Loucy (cell line): ENCODE measurements at regions not wholly inside any gene's neighbourhood (a gene's known extent, or its start where the extent isn't known, plus 50 kb on each side); places are given as distances from the start of the nearest gene placed in this dataset.
"Not testable (repeated sequence)": the region's sequence is repeated elsewhere in the genome, so short reads cannot be mapped to it uniquely, and the experiment has no call there.

Source experiments
- CTCF ChIP-seq: fragments of 200-600 bp; sonication (generic); conservative IDR thresholded peaks from 2 replicates; pipeline ENCODE4 v1.5.1; 2014; ENCODE audit warnings: mild to moderate bottlenecking, antibody characterized with exemption, low read length
- EZH2phosphoT487 ChIP-seq: fragments of 200-600 bp; IDR thresholded peaks from 2 replicates; pipeline ENCODE4 v1.6.1; 2018; ENCODE audit warnings: antibody characterized with exemption, mild to moderate bottlenecking, moderate library complexity, borderline replicate concordance

DNA sequence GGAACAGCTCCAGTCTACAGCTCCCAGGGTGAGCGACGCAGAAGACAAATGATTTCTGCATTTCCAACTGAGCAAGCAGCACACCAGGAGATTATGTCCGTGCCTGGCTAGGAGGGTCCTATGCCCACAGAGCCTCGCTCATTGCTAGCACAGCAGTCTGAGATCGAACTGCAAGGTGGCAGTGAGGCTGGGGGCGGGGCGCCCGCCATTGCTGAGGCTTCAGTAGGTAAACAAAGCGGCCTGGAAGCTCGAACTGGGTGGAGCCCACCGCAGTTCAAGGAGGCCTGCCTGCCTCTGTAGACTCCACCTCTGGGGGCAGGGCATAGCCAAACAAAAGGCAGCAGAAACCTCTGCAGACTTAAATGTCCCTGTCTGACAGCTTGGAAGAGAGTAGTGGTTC, 198.0 kb upstream of the DIAPH2 start:
- TF ChIP-seq CTCF, EZH2phosphoT487: not testable (repeated sequence)
